ENCODE measurements at regions not wholly inside any gene's neighbourhood (a gene's known extent, or its start where the extent isn't known, plus 50 kb on each side); places are given as distances from the start of the nearest gene placed in this dataset.

DNA sequence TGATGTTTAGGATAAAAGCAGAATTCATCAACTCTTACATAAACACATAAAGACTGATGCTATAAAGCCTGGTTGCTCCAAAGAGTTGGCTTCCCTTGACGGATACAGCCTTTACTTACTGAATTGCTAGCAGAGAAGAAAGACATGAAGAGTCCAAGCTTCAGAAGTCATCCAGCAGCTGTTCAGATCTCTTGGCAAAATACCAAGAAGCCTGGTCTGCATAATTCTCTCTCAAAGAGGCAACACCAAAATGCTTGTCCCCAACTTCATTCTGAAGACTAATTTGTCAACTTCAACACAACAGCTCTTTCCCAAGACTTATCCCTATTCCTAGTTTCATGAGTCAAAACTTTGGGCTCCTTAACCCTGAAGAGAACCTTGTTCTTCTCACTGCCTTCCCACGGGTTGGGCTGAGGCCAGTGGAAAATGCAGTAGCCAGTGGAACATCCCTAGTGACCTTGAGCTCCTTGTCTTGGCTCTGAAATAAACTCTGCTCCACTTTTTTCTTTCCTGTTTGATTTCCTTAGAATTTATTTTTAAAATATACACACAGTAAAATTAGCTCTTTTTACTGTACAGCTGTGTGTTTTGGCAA lies 119.2 kb upstream of the THBS1 start:
- TF ChIP-seq ZNF274 (IDR thresholded peaks at IDR 0.05; ENCODE audit: low read depth, low read length) (no peak), YY1 (IDR thresholded peaks at IDR 0.05; ENCODE audit: insufficient read depth, insufficient read length) (no peak)
